Ishikawa (cell line): ENCODE measurements at regions not wholly inside any gene's neighbourhood (a gene's known extent, or its start where the extent isn't known, plus 50 kb on each side); places are given as distances from the start of the nearest gene placed in this dataset.

Experiments
- CREB1 ChIP-seq: IDR thresholded peaks from 2 replicates; pipeline ENCODE4 v1.6.1; 2012; ENCODE audit warnings: low read depth
- EGR1 ChIP-seq: IDR thresholded peaks from 2 replicates; pipeline ENCODE4 v1.6.1; 2012
- EP300 ChIP-seq: IDR thresholded peaks from 2 replicates; pipeline ENCODE4 v1.6.1; 2012; ENCODE audit warnings: borderline replicate concordance
- FOXM1 ChIP-seq: IDR thresholded peaks from 2 replicates; pipeline ENCODE4 v1.6.1; 2012; ENCODE audit warnings: low read depth, borderline replicate concordance
- NFIC ChIP-seq: IDR thresholded peaks from 2 replicates; pipeline ENCODE4 v1.6.1; 2012
- RAD21 ChIP-seq: IDR thresholded peaks from 2 replicates; pipeline ENCODE4 v1.6.1; 2012; ENCODE audit warnings: low read depth
- TAF1 ChIP-seq: IDR thresholded peaks from 2 replicates; pipeline ENCODE4 v1.6.1; 2012; ENCODE audit warnings: low read depth, mild to moderate bottlenecking
- TCF12 ChIP-seq: IDR thresholded peaks from 2 replicates; pipeline ENCODE4 v1.6.1; 2012; ENCODE audit warnings: low read depth
- TEAD4 ChIP-seq: IDR thresholded peaks from 2 replicates; pipeline ENCODE4 v1.6.1; 2012
- YY1 ChIP-seq: IDR thresholded peaks from 2 replicates; pipeline ENCODE4 v1.6.1; 2012; ENCODE audit warnings: low read depth
- ZBTB7A ChIP-seq: IDR thresholded peaks from 2 replicates; pipeline ENCODE4 v1.6.1; 2012; ENCODE audit warnings: low read depth
- TF ChIP-seq, protein P1 (sequence below): IDR thresholded peaks from 2 replicates; pipeline ENCODE4 v1.6.1; 2012
- TF ChIP-seq, protein P2 (sequence below): IDR thresholded peaks from 2 replicates; pipeline ENCODE4 v1.6.1; 2012; ENCODE audit warnings: low read depth, mild to moderate bottlenecking
- TF ChIP-seq, protein P3 (sequence below): IDR thresholded peaks from 2 replicates; pipeline ENCODE4 v1.6.1; 2012

DNA sequence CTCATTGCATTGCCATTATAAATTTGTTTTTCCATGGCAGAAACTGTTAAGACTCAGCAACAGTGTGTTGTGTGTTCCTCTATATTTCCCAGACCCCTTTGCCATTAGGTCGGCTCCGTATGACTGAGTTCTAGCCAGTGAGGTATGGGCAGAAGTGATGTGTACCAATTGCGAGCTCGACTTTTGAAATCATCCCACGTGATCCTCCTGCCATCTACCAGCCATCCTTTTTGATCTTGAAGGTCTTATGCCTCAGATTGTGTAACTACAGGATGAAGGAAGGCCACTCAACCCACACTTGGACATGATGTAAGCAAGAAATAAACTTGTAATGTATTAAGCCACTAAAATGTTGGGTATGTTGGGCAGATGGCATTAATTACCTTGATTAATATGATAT is 562.3 kb downstream of the PDCD6IP start:
- TF ChIP-seq CREB1 (no peak), NFIC (no peak), TCF12 (no peak)
- TF ChIP-seq, protein P1, sequence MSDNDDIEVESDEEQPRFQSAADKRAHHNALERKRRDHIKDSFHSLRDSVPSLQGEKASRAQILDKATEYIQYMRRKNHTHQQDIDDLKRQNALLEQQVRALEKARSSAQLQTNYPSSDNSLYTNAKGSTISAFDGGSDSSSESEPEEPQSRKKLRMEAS = no peak
- TF ChIP-seq, protein P2, sequence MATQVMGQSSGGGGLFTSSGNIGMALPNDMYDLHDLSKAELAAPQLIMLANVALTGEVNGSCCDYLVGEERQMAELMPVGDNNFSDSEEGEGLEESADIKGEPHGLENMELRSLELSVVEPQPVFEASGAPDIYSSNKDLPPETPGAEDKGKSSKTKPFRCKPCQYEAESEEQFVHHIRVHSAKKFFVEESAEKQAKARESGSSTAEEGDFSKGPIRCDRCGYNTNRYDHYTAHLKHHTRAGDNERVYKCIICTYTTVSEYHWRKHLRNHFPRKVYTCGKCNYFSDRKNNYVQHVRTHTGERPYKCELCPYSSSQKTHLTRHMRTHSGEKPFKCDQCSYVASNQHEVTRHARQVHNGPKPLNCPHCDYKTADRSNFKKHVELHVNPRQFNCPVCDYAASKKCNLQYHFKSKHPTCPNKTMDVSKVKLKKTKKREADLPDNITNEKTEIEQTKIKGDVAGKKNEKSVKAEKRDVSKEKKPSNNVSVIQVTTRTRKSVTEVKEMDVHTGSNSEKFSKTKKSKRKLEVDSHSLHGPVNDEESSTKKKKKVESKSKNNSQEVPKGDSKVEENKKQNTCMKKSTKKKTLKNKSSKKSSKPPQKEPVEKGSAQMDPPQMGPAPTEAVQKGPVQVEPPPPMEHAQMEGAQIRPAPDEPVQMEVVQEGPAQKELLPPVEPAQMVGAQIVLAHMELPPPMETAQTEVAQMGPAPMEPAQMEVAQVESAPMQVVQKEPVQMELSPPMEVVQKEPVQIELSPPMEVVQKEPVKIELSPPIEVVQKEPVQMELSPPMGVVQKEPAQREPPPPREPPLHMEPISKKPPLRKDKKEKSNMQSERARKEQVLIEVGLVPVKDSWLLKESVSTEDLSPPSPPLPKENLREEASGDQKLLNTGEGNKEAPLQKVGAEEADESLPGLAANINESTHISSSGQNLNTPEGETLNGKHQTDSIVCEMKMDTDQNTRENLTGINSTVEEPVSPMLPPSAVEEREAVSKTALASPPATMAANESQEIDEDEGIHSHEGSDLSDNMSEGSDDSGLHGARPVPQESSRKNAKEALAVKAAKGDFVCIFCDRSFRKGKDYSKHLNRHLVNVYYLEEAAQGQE = no peak

DNA sequence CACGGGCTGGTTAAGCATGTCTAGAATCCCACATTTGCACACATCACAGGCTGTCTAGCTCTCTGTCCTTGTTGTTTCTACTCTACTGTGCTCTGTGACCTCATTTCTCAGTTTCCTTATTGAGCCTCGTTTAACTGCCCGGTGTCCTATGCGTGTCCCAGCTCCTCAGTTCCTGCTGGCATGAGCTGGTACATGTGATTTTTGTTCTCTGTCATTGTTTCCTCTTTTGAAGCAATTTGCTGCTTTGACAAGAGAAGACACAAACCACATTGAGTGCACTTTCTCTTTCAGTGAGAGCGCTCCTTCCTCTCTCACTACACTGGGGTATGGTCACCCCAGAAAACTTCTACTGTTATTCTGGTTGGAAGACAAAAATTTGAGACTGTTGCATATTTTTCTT is 563.5 kb downstream of the PDCD6IP start:
- TF ChIP-seq, protein P2 = no peak
- no peak for TF ChIP-seq RAD21
- no peak for TF ChIP-seq NFIC
- TF ChIP-seq TAF1 = no peak
- no peak for TF ChIP-seq CREB1
- TF ChIP-seq, protein P1 = no peak
- no peak for TF ChIP-seq EP300
- TF ChIP-seq, protein P3, sequence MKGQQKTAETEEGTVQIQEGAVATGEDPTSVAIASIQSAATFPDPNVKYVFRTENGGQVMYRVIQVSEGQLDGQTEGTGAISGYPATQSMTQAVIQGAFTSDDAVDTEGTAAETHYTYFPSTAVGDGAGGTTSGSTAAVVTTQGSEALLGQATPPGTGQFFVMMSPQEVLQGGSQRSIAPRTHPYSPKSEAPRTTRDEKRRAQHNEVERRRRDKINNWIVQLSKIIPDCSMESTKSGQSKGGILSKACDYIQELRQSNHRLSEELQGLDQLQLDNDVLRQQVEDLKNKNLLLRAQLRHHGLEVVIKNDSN = no peak
- no peak for TF ChIP-seq YY1
- TF ChIP-seq ZBTB7A = no peak
- no peak for TF ChIP-seq EGR1

DNA sequence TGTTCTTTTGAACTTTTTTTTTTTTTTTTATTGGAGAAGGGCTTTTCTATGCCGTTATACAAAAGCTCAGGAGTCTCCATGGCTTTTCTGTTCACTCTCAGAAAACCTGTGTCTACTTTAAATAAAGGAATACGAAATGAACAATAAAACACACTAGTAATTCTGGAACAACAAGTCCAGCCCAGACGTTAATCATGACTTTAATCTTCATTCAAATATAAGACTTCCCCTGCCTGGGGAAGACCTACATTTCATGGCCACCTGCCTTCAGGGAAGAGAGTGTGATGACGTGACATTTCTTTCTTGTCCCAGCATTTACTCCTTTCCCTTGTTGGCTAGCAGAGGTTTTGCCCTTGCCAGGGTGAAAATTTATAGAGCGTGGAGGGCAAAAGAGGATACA is 564.5 kb downstream of the PDCD6IP start:
- TF ChIP-seq FOXM1 (no peak), RAD21 (no peak), TEAD4 (no peak), NFIC (no peak), TAF1 (no peak), TCF12 (no peak), YY1 (no peak)
- TF ChIP-seq, protein P2 = no peak

DNA sequence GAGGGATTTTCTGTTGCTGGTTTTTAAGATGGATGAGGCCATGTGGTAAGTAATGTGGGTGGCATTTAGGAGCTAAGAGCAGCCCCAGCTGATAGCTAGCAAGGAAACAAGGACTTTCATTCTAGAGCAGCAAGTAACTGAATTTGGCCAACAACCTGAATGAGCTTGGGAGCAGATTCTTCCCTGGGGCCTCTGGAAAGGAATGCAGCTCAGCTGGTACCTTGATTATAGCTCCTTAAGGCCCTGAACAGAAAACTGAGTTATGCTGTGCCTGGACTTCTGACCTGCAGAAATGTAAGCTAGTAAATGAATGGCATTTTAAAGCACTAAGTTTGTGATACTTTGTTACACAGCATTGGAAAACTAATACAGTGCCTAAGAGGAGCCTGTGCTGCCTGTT is 565.5 kb downstream of the PDCD6IP start:
- TF ChIP-seq, protein P2 = no peak
- TF ChIP-seq, protein P3 = no peak
- no peak for TF ChIP-seq RAD21
